ENCODE measurements at regions not wholly inside any gene's neighbourhood (a gene's known extent, or its start where the extent isn't known, plus 50 kb on each side); places are given as distances from the start of the nearest gene placed in this dataset.

DNA sequence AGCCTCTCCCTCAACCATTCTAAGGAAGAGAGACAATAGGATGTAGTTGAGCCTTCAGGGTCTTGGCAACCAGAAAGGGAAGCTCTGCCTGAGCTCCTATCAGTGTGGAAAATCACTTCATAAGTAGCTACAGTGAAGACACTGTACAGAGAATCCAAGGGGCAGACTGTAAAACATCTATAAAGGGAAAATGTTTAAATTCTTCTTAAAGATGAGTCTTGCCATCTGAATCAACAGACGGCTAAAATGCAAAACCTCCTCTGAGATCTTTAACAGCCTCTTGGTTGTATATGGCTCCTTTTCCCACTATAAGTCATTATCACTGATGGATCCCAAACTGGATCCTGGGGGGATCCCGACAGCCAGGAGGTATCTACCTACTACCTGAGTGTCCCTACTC, 239.2 kb upstream of the SOX9 start:
- TF ChIP-seq, protein P1, sequence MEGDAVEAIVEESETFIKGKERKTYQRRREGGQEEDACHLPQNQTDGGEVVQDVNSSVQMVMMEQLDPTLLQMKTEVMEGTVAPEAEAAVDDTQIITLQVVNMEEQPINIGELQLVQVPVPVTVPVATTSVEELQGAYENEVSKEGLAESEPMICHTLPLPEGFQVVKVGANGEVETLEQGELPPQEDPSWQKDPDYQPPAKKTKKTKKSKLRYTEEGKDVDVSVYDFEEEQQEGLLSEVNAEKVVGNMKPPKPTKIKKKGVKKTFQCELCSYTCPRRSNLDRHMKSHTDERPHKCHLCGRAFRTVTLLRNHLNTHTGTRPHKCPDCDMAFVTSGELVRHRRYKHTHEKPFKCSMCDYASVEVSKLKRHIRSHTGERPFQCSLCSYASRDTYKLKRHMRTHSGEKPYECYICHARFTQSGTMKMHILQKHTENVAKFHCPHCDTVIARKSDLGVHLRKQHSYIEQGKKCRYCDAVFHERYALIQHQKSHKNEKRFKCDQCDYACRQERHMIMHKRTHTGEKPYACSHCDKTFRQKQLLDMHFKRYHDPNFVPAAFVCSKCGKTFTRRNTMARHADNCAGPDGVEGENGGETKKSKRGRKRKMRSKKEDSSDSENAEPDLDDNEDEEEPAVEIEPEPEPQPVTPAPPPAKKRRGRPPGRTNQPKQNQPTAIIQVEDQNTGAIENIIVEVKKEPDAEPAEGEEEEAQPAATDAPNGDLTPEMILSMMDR (IDR thresholded peaks at IDR 0.05): no peak
- TF ChIP-seq POLR2AphosphoS5 (IDR thresholded peaks at IDR 0.05): no peak
- TF ChIP-seq EP300 (IDR thresholded peaks at IDR 0.05): no peak
